ENCODE measurements at regions not wholly inside any gene's neighbourhood (a gene's known extent, or its start where the extent isn't known, plus 50 kb on each side); places are given as distances from the start of the nearest gene placed in this dataset.

- DNase-seq (ENCODE audit: missing footprints), result no peak
- intact Hi-C loops (cut with DNase I), result no loop called here
- no peak for ATAC-seq
These were observed 143.7 kb upstream of the IRX2 start for GRCh38 chr5:2895196-2895595.

- intact Hi-C loops (cut with DNase I), result no loop called here
- ATAC-seq, result no peak
- DNase-seq (ENCODE audit: missing footprints), result no peak
These were observed 143.3 kb upstream of the IRX2 start for GRCh38 chr5:2894736-2895135.

GRCh38 chr5:2894316-2894715 lies 142.8 kb upstream of the IRX2 start:
- intact Hi-C loops (cut with DNase I), result no loop called here
- DNase-seq (ENCODE audit: missing footprints), result no peak

GRCh38 chr5:2892466-2893000 lies 141.1 kb upstream of the IRX2 start:
- DNase-seq (ENCODE audit: missing footprints), result no peak
- no peak for ATAC-seq
- intact Hi-C loops (cut with DNase I), result no loop called here

More at GRCh38 chr5:2894316-2894715, 142.8 kb upstream of the IRX2 start:
- no peak for ATAC-seq

GRCh38 chr5:2891781-2892180 lies 140.3 kb upstream of the IRX2 start:
- no peak for ATAC-seq
- intact Hi-C loops (cut with DNase I), result no loop called here
- no peak for DNase-seq (ENCODE audit: missing footprints)

- DNase-seq (ENCODE audit: missing footprints) (no peak), ATAC-seq (no peak)
- intact Hi-C loops (cut with DNase I), result no loop called here
These were observed 138.5 kb upstream of the IRX2 start for GRCh38 chr5:2890011-2890410.

GRCh38 chr5:2888520-2889060 lies 137.1 kb upstream of the IRX2 start:
- DNase-seq (ENCODE audit: missing footprints) (no peak), ATAC-seq (no peak)
- intact Hi-C loops (cut with DNase I), result no loop called here

GRCh38 chr5:2887481-2888348 lies 136.2 kb upstream of the IRX2 start:
- intact Hi-C loops (cut with DNase I), result no loop called here
- no peak for DNase-seq (ENCODE audit: missing footprints)
- ATAC-seq, result no peak

GRCh38 chr5:2886531-2886930 lies 135.1 kb upstream of the IRX2 start:
- DNase-seq (ENCODE audit: missing footprints), result no peak
- intact Hi-C loops (cut with DNase I), result no loop called here
- no peak for ATAC-seq

GRCh38 chr5:2883771-2884170 lies 132.3 kb upstream of the IRX2 start:
- intact Hi-C loops (cut with DNase I), result no loop called here
- DNase-seq (ENCODE audit: missing footprints) (no peak), ATAC-seq (no peak)

GRCh38 chr5:2879701-2880100 lies 128.2 kb upstream of the IRX2 start:
- intact Hi-C loops (cut with DNase I), result no loop called here
- no peak for DNase-seq (ENCODE audit: missing footprints)
- no peak for ATAC-seq

GRCh38 chr5:2877522-2877921 lies 126.0 kb upstream of the IRX2 start:
- ATAC-seq (no peak), DNase-seq (ENCODE audit: missing footprints) (no peak)
- intact Hi-C loops (cut with DNase I), result no loop called here

- ATAC-seq (no peak), DNase-seq (ENCODE audit: missing footprints) (no peak)
- intact Hi-C loops (cut with DNase I), result no loop called here
These were observed 124.7 kb upstream of the IRX2 start for GRCh38 chr5:2876183-2876582.

GRCh38 chr5:2874099-2874498 lies 122.6 kb upstream of the IRX2 start:
- DNase-seq (ENCODE audit: missing footprints) (no peak), ATAC-seq (no peak)
- intact Hi-C loops (cut with DNase I), result no loop called here

GRCh38 chr5:2872676-2873075 lies 121.2 kb upstream of the IRX2 start:
- intact Hi-C loops (cut with DNase I), result no loop called here
- DNase-seq (ENCODE audit: missing footprints), result no peak
- ATAC-seq, result no peak

- ATAC-seq (no peak), DNase-seq (ENCODE audit: missing footprints) (no peak)
- intact Hi-C loops (cut with DNase I), result no loop called here
These were observed 119.8 kb upstream of the IRX2 start for GRCh38 chr5:2871282-2871681.

GRCh38 chr5:2869471-2869870 lies 118.0 kb upstream of the IRX2 start:
- DNase-seq (ENCODE audit: missing footprints), result no peak
- ATAC-seq, result no peak

GRCh38 chr5:2867373-2867933 lies 116.0 kb upstream of the IRX2 start:
- intact Hi-C loops (cut with DNase I), result no loop called here
- DNase-seq (ENCODE audit: missing footprints), result no peak
- no peak for ATAC-seq

More at GRCh38 chr5:2869471-2869870, 118.0 kb upstream of the IRX2 start:
- intact Hi-C loops (cut with DNase I), result no loop called here

GRCh38 chr5:2866662-2867372 lies 115.3 kb upstream of the IRX2 start:
- ATAC-seq (no peak), DNase-seq (ENCODE audit: missing footprints) (no peak)
- intact Hi-C loops (cut with DNase I), result no loop called here
